GM12878 (cell line): ENCODE measurements at regions not wholly inside any gene's neighbourhood (a gene's known extent, or its start where the extent isn't known, plus 50 kb on each side); places are given as distances from the start of the nearest gene placed in this dataset.

Source experiments
- ATAC-seq: fragments of 200-7000 bp; cut with Tn5 transposase; 3 replicates; pipeline ENCODE4 v1.9.1; 2020; ENCODE audit warnings: mild to moderate bottlenecking, moderate library complexity
- BruUV-seq: library from RNA; stranded (reverse); fragments of 400-500 nt; replicated peaks from 2 replicates; lab custom pipeline; 2021; lab: Mats Ljungman, UMichigan
- CTCF ChIA-PET: fragments of 300-600 bp; sonication (Branson Sonifier 250); formaldehyde crosslinking; extraction: SDS; loops from one replicate; lab custom pipeline; 2021; ENCODE audit warnings: inconsistent platforms; lab: Yijun Ruan, JAX
- POLR2A ChIA-PET: fragments of 350-600 bp; formaldehyde crosslinking; extraction: SDS; loops from one replicate; lab custom pipeline; 2021; ENCODE audit warnings: inconsistent platforms; lab: Charles Lee
- RAD21 ChIA-PET: fragments of 300-600 bp; sonication (Branson Sonifier 250); formaldehyde crosslinking; loops from one replicate; lab custom pipeline; 2023; ENCODE audit warnings: antibody characterized with exemption; ENCODE audit not compliant: unreplicated experiment; lab: Charles Lee
- SMC1A ChIA-PET: fragments of 300-600 bp; sonication (Branson Sonifier 250); formaldehyde crosslinking; loops from one replicate; lab custom pipeline; 2023; ENCODE audit not compliant: unreplicated experiment, uncharacterized antibody; lab: Charles Lee
- DNase-seq: peaks from one replicate; pipeline ENCODE4 v3.0.0-alpha.2; 2011; ENCODE audit warnings: low read depth, low spot score
- FAIRE-seq: peaks from 3 replicates; lab custom pipeline; 2011; peaks lifted over from hg19 to GRCh38; lab: Jason Lieb, UNC
- H2AFZ ChIP-seq: 2 replicates; pipeline ENCODE4 v1.6.0; 2011; ENCODE audit warnings: low read depth, low read length, control low read depth; ENCODE audit not compliant: control insufficient read depth
- H3K27ac ChIP-seq: 2 replicates; pipeline ENCODE4 v1.5.1; 2011; ENCODE audit warnings: control low read depth; ENCODE audit not compliant: control insufficient read depth, insufficient read depth
- H3K27me3 ChIP-seq, 2 experiments: replicated peaks in 1 of 2; 2 replicates each; pipeline versions ENCODE4 v1.6.0 to v1.6.1; 2011; ENCODE audit warnings: low read length in 1 of 2; ENCODE audit not compliant: control insufficient read depth in 2 of 2, insufficient read depth in 2 of 2
- H3K36me3 ChIP-seq, 2 experiments: 2 replicates each; pipeline ENCODE4 v1.5.1; 2011; ENCODE audit warnings: low read length in 1 of 2; ENCODE audit not compliant: control insufficient read depth in 2 of 2, insufficient read depth in 2 of 2
- H3K4me1 ChIP-seq: 2 replicates; pipeline ENCODE4 v1.6.1; 2011; ENCODE audit warnings: mild to moderate bottlenecking, low read length, moderate library complexity, mixed read lengths; ENCODE audit not compliant: control insufficient read depth, insufficient read depth
- H3K4me2 ChIP-seq: 2 replicates; pipeline ENCODE4 v1.6.0; 2011; ENCODE audit warnings: control low read depth; ENCODE audit not compliant: control insufficient read depth, insufficient read depth
- H3K4me3 ChIP-seq: fragments of 200-600 bp; sonication (generic); 2 replicates; pipeline ENCODE4 v1.5.1; 2016
- H3K79me2 ChIP-seq: 2 replicates; pipeline ENCODE4 v1.6.0; 2011; ENCODE audit warnings: low read length; ENCODE audit not compliant: control insufficient read depth, insufficient read depth
- H3K9ac ChIP-seq: 2 replicates; pipeline ENCODE4 v1.8.0; 2011; ENCODE audit warnings: low read length, control low read depth, mixed read lengths; ENCODE audit not compliant: control insufficient read depth, insufficient read depth
- H3K9me3 ChIP-seq: replicated peaks from 3 replicates; pipeline ENCODE4 v1.5.1; 2011; ENCODE audit warnings: mild to moderate bottlenecking, low read length; ENCODE audit not compliant: control insufficient read depth, insufficient read depth
- H4K20me1 ChIP-seq: 2 replicates; pipeline ENCODE4 v1.6.0; 2011; ENCODE audit not compliant: control insufficient read depth, insufficient read depth
- CHD1 ChIP-seq: IDR thresholded peaks from 2 replicates; pipeline ENCODE4 v1.6.1; 2012; ENCODE audit warnings: low read depth, low read length, improper control_type of control experiment
- HDAC6 ChIP-seq: fragments of 200-600 bp; sonication (generic); IDR thresholded peaks from one replicate; pipeline ENCODE4 v1.8.0; 2017; ENCODE audit warnings: antibody characterized with exemption; ENCODE audit not compliant: unreplicated experiment
- IRF4 ChIP-seq: IDR thresholded peaks from 2 replicates; pipeline ENCODE4 v1.6.1; 2011; ENCODE audit warnings: low read depth, low read length
- MYB ChIP-seq: fragments of 150-350 bp; IDR thresholded peaks from 2 replicates; pipeline ENCODE4 v1.6.1; 2014; ENCODE audit warnings: mild to moderate bottlenecking, low read depth, low read length, borderline replicate concordance
- NFXL1 ChIP-seq: fragments of 450-650 bp; IDR thresholded peaks from 2 replicates; pipeline ENCODE4 v1.6.1; 2017; ENCODE audit warnings: antibody characterized with exemption, mild to moderate bottlenecking, borderline replicate concordance
- NR2C1 ChIP-seq: fragments of 450-650 bp; IDR thresholded peaks from 2 replicates; pipeline ENCODE4 v1.6.1; 2017; ENCODE audit warnings: antibody characterized with exemption, mild to moderate bottlenecking, moderate library complexity
- PML ChIP-seq: IDR thresholded peaks from 2 replicates; pipeline ENCODE4 v1.6.1; 2012; ENCODE audit warnings: low read length, inconsistent platforms
- RFX5 ChIP-seq: IDR thresholded peaks from 2 replicates; pipeline ENCODE4 v1.6.1; 2011; ENCODE audit warnings: low read depth, low read length, improper control_type of control experiment
- RUNX3 ChIP-seq: IDR thresholded peaks from 2 replicates; pipeline ENCODE4 v1.6.1; 2012; ENCODE audit warnings: low read length, inconsistent platforms
- SMAD5 ChIP-seq: IDR thresholded peaks from 2 replicates; pipeline ENCODE4 v1.6.1; 2016; ENCODE audit warnings: antibody characterized with exemption, low read depth
- ZNF217 ChIP-seq: fragments of 450-650 bp; IDR thresholded peaks from 2 replicates; pipeline ENCODE4 v1.6.1; 2017; ENCODE audit warnings: antibody characterized with exemption, mild to moderate bottlenecking
- ZNF384 ChIP-seq: IDR thresholded peaks from 2 replicates; pipeline ENCODE4 v1.6.1; 2012; ENCODE audit warnings: low read depth, mild to moderate bottlenecking, low read length, improper control_type of control experiment, borderline replicate concordance
- WGBS: methylation state at CpG from one replicate; pipeline ENCODE4 v1.1.6; 2016; ENCODE audit warnings: low lambda C conversion rate; ENCODE audit not compliant: insufficient replicate concordance, insufficient coverage; ENCODE audit errors: missing lambda C conversion rate; 5-methylcytosine and 5-hydroxymethylcytosine counted together
- in situ Hi-C: fragments of 300-500 bp; cut with MboI; formaldehyde crosslinking; loops from 9 replicates; pipeline ENCODE4 v1.14.3; 2018; ENCODE audit warnings: mixed read lengths
- intact Hi-C: fragments of 100-400 bp; cut with micrococcal nuclease; formaldehyde crosslinking; loops from one replicate; pipeline ENCODE4 v1.14.2; 2022; ENCODE audit not compliant: unreplicated experiment
- TF ChIP-seq, protein P1 (sequence below): fragments of 450-650 bp; IDR thresholded peaks from 2 replicates; pipeline ENCODE4 v1.6.1; 2017; ENCODE audit warnings: mild to moderate bottlenecking, low read depth, inconsistent platforms; ENCODE audit not compliant: poor library complexity, severe bottlenecking
- TF ChIP-seq, protein P2 (sequence below): IDR thresholded peaks from 2 replicates; pipeline ENCODE4 v1.6.1; 2011; ENCODE audit warnings: low read depth, low read length, improper control_type of control experiment, borderline replicate concordance
- TF ChIP-seq, protein P3 (sequence below): fragments of 450-650 bp; IDR thresholded peaks from 2 replicates; pipeline ENCODE4 v1.6.1; 2016; ENCODE audit warnings: mild to moderate bottlenecking

- SMC1A ChIA-PET: no interaction called here
- Histone ChIP-seq H3K9ac (no peak overlapping the region), H3K4me3 (no peak overlapping the region), H3K79me2 (no peaks in the 10 kb centered on the region), H3K4me1 (no peaks in the 10 kb centered on the region), H3K27ac (no peak overlapping the region), H3K36me3 (no peaks in the 10 kb centered on the region), H3K9me3 (no peaks in the 10 kb centered on the region), H2AFZ (no peak overlapping the region), H3K4me2 (no peak overlapping the region), H4K20me1 (no peaks in the 10 kb centered on the region), H3K27me3 (no peaks in the 10 kb centered on the region)
- intact Hi-C loops: no loop called here
- FAIRE-seq (no peak), DNase-seq (no peak), ATAC-seq (no peak)
- RAD21 ChIA-PET: no interaction called here
- CTCF ChIA-PET: no interaction called here
- POLR2A ChIA-PET: no interaction called here
- BruUV-seq: no TSS peak
- 43% methylated on average over 5 of the region's 5 CpGs for WGBS
- no peak for TF ChIP-seq CHD1
- no peak for TF ChIP-seq HDAC6
- no peak for TF ChIP-seq ZNF384
- no peak for TF ChIP-seq ZNF217
- no peak for TF ChIP-seq NR2C1
- no peak for TF ChIP-seq MYB
- no peak for TF ChIP-seq NFXL1
- no peak for TF ChIP-seq SMAD5
- TF ChIP-seq, protein P1, sequence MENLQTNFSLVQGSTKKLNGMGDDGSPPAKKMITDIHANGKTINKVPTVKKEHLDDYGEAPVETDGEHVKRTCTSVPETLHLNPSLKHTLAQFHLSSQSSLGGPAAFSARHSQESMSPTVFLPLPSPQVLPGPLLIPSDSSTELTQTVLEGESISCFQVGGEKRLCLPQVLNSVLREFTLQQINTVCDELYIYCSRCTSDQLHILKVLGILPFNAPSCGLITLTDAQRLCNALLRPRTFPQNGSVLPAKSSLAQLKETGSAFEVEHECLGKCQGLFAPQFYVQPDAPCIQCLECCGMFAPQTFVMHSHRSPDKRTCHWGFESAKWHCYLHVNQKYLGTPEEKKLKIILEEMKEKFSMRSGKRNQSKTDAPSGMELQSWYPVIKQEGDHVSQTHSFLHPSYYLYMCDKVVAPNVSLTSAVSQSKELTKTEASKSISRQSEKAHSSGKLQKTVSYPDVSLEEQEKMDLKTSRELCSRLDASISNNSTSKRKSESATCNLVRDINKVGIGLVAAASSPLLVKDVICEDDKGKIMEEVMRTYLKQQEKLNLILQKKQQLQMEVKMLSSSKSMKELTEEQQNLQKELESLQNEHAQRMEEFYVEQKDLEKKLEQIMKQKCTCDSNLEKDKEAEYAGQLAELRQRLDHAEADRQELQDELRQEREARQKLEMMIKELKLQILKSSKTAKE: no peak
- no peak for TF ChIP-seq RFX5
- TF ChIP-seq PML: no peak
- TF ChIP-seq RUNX3: no peak
- TF ChIP-seq, protein P2, sequence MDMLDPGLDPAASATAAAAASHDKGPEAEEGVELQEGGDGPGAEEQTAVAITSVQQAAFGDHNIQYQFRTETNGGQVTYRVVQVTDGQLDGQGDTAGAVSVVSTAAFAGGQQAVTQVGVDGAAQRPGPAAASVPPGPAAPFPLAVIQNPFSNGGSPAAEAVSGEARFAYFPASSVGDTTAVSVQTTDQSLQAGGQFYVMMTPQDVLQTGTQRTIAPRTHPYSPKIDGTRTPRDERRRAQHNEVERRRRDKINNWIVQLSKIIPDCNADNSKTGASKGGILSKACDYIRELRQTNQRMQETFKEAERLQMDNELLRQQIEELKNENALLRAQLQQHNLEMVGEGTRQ: no peak
- TF ChIP-seq, protein P3, sequence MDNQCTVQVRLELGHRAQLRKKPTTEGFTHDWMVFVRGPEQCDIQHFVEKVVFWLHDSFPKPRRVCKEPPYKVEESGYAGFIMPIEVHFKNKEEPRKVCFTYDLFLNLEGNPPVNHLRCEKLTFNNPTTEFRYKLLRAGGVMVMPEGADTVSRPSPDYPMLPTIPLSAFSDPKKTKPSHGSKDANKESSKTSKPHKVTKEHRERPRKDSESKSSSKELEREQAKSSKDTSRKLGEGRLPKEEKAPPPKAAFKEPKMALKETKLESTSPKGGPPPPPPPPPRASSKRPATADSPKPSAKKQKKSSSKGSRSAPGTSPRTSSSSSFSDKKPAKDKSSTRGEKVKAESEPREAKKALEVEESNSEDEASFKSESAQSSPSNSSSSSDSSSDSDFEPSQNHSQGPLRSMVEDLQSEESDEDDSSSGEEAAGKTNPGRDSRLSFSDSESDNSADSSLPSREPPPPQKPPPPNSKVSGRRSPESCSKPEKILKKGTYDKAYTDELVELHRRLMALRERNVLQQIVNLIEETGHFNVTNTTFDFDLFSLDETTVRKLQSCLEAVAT: no peak
- TF ChIP-seq IRF4: no peak
- in situ Hi-C loops: no loop called here
Measured at GRCh38 chr14:62428429-62429203, 616.6 kb downstream of the KCNH5 start.
